GM12878 (cell line): ENCODE measurements at regions not wholly inside any gene's neighbourhood (a gene's known extent, or its start where the extent isn't known, plus 50 kb on each side); places are given as distances from the start of the nearest gene placed in this dataset.

Experiments used
- ATAC-seq: fragments of 200-7000 bp; cut with Tn5 transposase; 3 replicates; pipeline ENCODE4 v1.9.1; 2020; ENCODE audit warnings: mild to moderate bottlenecking, moderate library complexity
- BruUV-seq: library from RNA; stranded (reverse); fragments of 400-500 nt; replicated peaks from 2 replicates; lab custom pipeline; 2021; lab: Mats Ljungman, UMichigan
- CTCF ChIA-PET: fragments of 300-600 bp; sonication (Branson Sonifier 250); formaldehyde crosslinking; extraction: SDS; loops from one replicate; lab custom pipeline; 2021; ENCODE audit warnings: inconsistent platforms; lab: Yijun Ruan, JAX
- POLR2A ChIA-PET: fragments of 350-600 bp; formaldehyde crosslinking; extraction: SDS; loops from one replicate; lab custom pipeline; 2021; ENCODE audit warnings: inconsistent platforms; lab: Charles Lee
- RAD21 ChIA-PET: fragments of 300-600 bp; sonication (Branson Sonifier 250); formaldehyde crosslinking; loops from one replicate; lab custom pipeline; 2023; ENCODE audit warnings: antibody characterized with exemption; ENCODE audit not compliant: unreplicated experiment; lab: Charles Lee
- SMC1A ChIA-PET: fragments of 300-600 bp; sonication (Branson Sonifier 250); formaldehyde crosslinking; loops from one replicate; lab custom pipeline; 2023; ENCODE audit not compliant: unreplicated experiment, uncharacterized antibody; lab: Charles Lee
- DNase-seq: peaks from one replicate; pipeline ENCODE4 v3.0.0-alpha.2; 2011; ENCODE audit warnings: low read depth, low spot score
- FAIRE-seq: peaks from 3 replicates; lab custom pipeline; 2011; peaks lifted over from hg19 to GRCh38; lab: Jason Lieb, UNC
- H2AFZ ChIP-seq: 2 replicates; pipeline ENCODE4 v1.6.0; 2011; ENCODE audit warnings: low read depth, low read length, control low read depth; ENCODE audit not compliant: control insufficient read depth
- H3K27ac ChIP-seq: 2 replicates; pipeline ENCODE4 v1.5.1; 2011; ENCODE audit warnings: control low read depth; ENCODE audit not compliant: control insufficient read depth, insufficient read depth
- H3K27me3 ChIP-seq, 2 experiments: replicated peaks in 1 of 2; 2 replicates each; pipeline versions ENCODE4 v1.6.0 to v1.6.1; 2011; ENCODE audit warnings: low read length in 1 of 2; ENCODE audit not compliant: control insufficient read depth in 2 of 2, insufficient read depth in 2 of 2
- H3K36me3 ChIP-seq, 2 experiments: 2 replicates each; pipeline ENCODE4 v1.5.1; 2011; ENCODE audit warnings: low read length in 1 of 2; ENCODE audit not compliant: control insufficient read depth in 2 of 2, insufficient read depth in 2 of 2
- H3K4me1 ChIP-seq: 2 replicates; pipeline ENCODE4 v1.6.1; 2011; ENCODE audit warnings: mild to moderate bottlenecking, low read length, moderate library complexity, mixed read lengths; ENCODE audit not compliant: control insufficient read depth, insufficient read depth
- H3K4me2 ChIP-seq: 2 replicates; pipeline ENCODE4 v1.6.0; 2011; ENCODE audit warnings: control low read depth; ENCODE audit not compliant: control insufficient read depth, insufficient read depth
- H3K4me3 ChIP-seq: fragments of 200-600 bp; sonication (generic); 2 replicates; pipeline ENCODE4 v1.5.1; 2016
- H3K79me2 ChIP-seq: 2 replicates; pipeline ENCODE4 v1.6.0; 2011; ENCODE audit warnings: low read length; ENCODE audit not compliant: control insufficient read depth, insufficient read depth
- H3K9ac ChIP-seq: 2 replicates; pipeline ENCODE4 v1.8.0; 2011; ENCODE audit warnings: low read length, control low read depth, mixed read lengths; ENCODE audit not compliant: control insufficient read depth, insufficient read depth
- H3K9me3 ChIP-seq: replicated peaks from 3 replicates; pipeline ENCODE4 v1.5.1; 2011; ENCODE audit warnings: mild to moderate bottlenecking, low read length; ENCODE audit not compliant: control insufficient read depth, insufficient read depth
- H4K20me1 ChIP-seq: 2 replicates; pipeline ENCODE4 v1.6.0; 2011; ENCODE audit not compliant: control insufficient read depth, insufficient read depth
- CREB1 ChIP-seq: IDR thresholded peaks from 2 replicates; pipeline ENCODE4 v1.6.1; 2012; ENCODE audit warnings: low read depth, mild to moderate bottlenecking, inconsistent platforms
- EED ChIP-seq: sonication (generic); IDR thresholded peaks from 2 replicates; pipeline ENCODE4 v1.6.1; 2016; ENCODE audit warnings: antibody characterized with exemption, low read depth
- IKZF1 ChIP-seq: fragments of 450-650 bp; conservative IDR thresholded peaks from 2 replicates; pipeline ENCODE4 v1.6.1; 2017; ENCODE audit warnings: antibody characterized with exemption, mild to moderate bottlenecking
- IRF3 ChIP-seq: fragments of 450-650 bp; IDR thresholded peaks from 2 replicates; pipeline ENCODE4 v1.6.1; 2014; ENCODE audit warnings: mild to moderate bottlenecking
- IRF4 ChIP-seq: IDR thresholded peaks from 2 replicates; pipeline ENCODE4 v1.6.1; 2011; ENCODE audit warnings: low read depth, low read length
- KDM1A ChIP-seq: fragments of 200-600 bp; sonication (generic); IDR thresholded peaks from 2 replicates; pipeline ENCODE4 v1.6.1; 2016; ENCODE audit warnings: borderline replicate concordance
- NFYA ChIP-seq: IDR thresholded peaks from 2 replicates; pipeline ENCODE4 v1.6.1; 2011; ENCODE audit warnings: low read depth, mild to moderate bottlenecking, low read length, improper control_type of control experiment, borderline replicate concordance
- NFYB ChIP-seq: IDR thresholded peaks from 2 replicates; pipeline ENCODE4 v1.6.1; 2011; ENCODE audit warnings: low read depth, mild to moderate bottlenecking, low read length, improper control_type of control experiment, moderate library complexity; ENCODE audit not compliant: insufficient read depth
- NR2C2 ChIP-seq: IDR thresholded peaks from 2 replicates; pipeline ENCODE4 v1.6.1; 2011; ENCODE audit warnings: borderline replicate concordance, low read depth; ENCODE audit not compliant: control insufficient read depth, insufficient read length
- PML ChIP-seq: IDR thresholded peaks from 2 replicates; pipeline ENCODE4 v1.6.1; 2012; ENCODE audit warnings: low read length, inconsistent platforms
- RBBP5 ChIP-seq: fragments of 200-600 bp; sonication (generic); conservative IDR thresholded peaks from 2 replicates; pipeline ENCODE4 v1.6.1; 2016
- REST ChIP-seq: IDR thresholded peaks from 2 replicates; pipeline ENCODE4 v1.6.1; 2012; ENCODE audit warnings: mild to moderate bottlenecking, low read depth, low read length
- RUNX3 ChIP-seq: IDR thresholded peaks from 2 replicates; pipeline ENCODE4 v1.6.1; 2012; ENCODE audit warnings: low read length, inconsistent platforms
- SUPT20H ChIP-seq: IDR thresholded peaks from 2 replicates; pipeline ENCODE4 v1.6.1; 2011; ENCODE audit warnings: low read depth, mild to moderate bottlenecking, low read length, moderate library complexity, borderline replicate concordance; ENCODE audit not compliant: control insufficient read depth
- SUZ12 ChIP-seq: fragments of 200-600 bp; sonication (generic); IDR thresholded peaks from one replicate; pipeline ENCODE4 v1.6.1; 2018; ENCODE audit warnings: antibody characterized with exemption, mild to moderate bottlenecking; ENCODE audit not compliant: unreplicated experiment
- ZZZ3 ChIP-seq: IDR thresholded peaks from 2 replicates; pipeline ENCODE4 v1.6.1; 2011; ENCODE audit warnings: low read depth; ENCODE audit not compliant: control insufficient read depth, insufficient read length
- WGBS: methylation state at CpG from one replicate; pipeline ENCODE4 v1.1.6; 2016; ENCODE audit warnings: low lambda C conversion rate; ENCODE audit not compliant: insufficient replicate concordance, insufficient coverage; ENCODE audit errors: missing lambda C conversion rate; 5-methylcytosine and 5-hydroxymethylcytosine counted together
- in situ Hi-C: fragments of 300-500 bp; cut with MboI; formaldehyde crosslinking; loops from 9 replicates; pipeline ENCODE4 v1.14.3; 2018; ENCODE audit warnings: mixed read lengths
- intact Hi-C: fragments of 100-400 bp; cut with micrococcal nuclease; formaldehyde crosslinking; loops from one replicate; pipeline ENCODE4 v1.14.2; 2022; ENCODE audit not compliant: unreplicated experiment
- TF ChIP-seq, protein P1 (sequence below): IDR thresholded peaks from 2 replicates; pipeline ENCODE4 v1.6.1; 2011; ENCODE audit warnings: low read depth, mild to moderate bottlenecking, low read length, moderate library complexity, borderline replicate concordance; ENCODE audit errors: extremely low read depth
- TF ChIP-seq, protein P2 (sequence below): fragments of 450-650 bp; formaldehyde crosslinking; IDR thresholded peaks from 2 replicates; pipeline ENCODE4 v1.4.0; 2022; ENCODE audit warnings: mild to moderate bottlenecking, moderate library complexity

GRCh38 chr20:40109136-40109535 lies 579.9 kb downstream of the MAFB start:
- intact Hi-C loops (no loop called here), in situ Hi-C loops (no loop called here)
- H2AFZ ChIP-seq, result no peak overlapping the region
- no peaks in the 10 kb centered on the region for H4K20me1 ChIP-seq
- H3K9ac ChIP-seq, result no peak overlapping the region
- ChIA-PET RAD21 (no interaction called here), CTCF (no interaction called here), POLR2A (no interaction called here), SMC1A (no interaction called here)
- DNase-seq (no peak), ATAC-seq (no peak), FAIRE-seq (no peak)
- no peak overlapping the region for H3K4me3 ChIP-seq
- H3K9me3 ChIP-seq, result no peaks in the 10 kb centered on the region
- 0% methylated on average over 5 of the region's 5 CpGs for WGBS
- BruUV-seq, result no TSS peak
- TF ChIP-seq KDM1A (no peak), NFYA (no peak), ZZZ3 (no peak), EED (no peak), RUNX3 (no peak), NFYB (no peak), NR2C2 (no peak), IRF3 (no peak), IKZF1 (no peak), IRF4 (no peak), SUPT20H (no peak), CREB1 (no peak), PML (no peak), SUZ12 (no peak), RBBP5 (no peak), REST (no peak)
- TF ChIP-seq, protein P1, sequence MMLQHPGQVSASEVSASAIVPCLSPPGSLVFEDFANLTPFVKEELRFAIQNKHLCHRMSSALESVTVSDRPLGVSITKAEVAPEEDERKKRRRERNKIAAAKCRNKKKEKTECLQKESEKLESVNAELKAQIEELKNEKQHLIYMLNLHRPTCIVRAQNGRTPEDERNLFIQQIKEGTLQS, result no peak
- TF ChIP-seq, protein P2, sequence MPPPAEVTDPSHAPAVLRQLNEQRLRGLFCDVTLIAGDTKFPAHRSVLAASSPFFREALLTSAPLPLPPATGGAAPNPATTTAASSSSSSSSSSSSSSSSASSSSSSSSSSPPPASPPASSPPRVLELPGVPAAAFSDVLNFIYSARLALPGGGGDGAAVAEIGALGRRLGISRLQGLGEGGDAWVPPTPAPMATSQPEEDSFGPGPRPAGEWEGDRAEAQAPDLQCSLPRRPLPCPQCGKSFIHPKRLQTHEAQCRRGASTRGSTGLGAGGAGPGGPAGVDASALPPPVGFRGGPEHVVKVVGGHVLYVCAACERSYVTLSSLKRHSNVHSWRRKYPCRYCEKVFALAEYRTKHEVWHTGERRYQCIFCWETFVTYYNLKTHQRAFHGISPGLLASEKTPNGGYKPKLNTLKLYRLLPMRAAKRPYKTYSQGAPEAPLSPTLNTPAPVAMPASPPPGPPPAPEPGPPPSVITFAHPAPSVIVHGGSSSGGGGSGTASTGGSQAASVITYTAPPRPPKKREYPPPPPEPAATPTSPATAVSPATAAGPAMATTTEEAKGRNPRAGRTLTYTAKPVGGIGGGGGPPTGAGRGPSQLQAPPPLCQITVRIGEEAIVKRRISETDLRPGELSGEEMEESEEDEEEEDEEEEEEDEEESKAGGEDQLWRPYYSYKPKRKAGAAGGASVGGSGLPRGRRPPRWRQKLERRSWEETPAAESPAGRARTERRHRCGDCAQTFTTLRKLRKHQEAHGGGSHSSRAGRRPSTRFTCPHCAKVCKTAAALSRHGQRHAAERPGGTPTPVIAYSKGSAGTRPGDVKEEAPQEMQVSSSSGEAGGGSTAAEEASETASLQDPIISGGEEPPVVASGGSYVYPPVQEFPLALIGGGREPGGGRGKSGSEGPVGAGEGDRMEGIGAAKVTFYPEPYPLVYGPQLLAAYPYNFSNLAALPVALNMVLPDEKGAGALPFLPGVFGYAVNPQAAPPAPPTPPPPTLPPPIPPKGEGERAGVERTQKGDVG (CRISPR knock-in tag), result no peak
- H3K4me2 ChIP-seq, result no peak overlapping the region
- H3K27ac ChIP-seq, result no peak overlapping the region
- no peaks in the 10 kb centered on the region for H3K79me2 ChIP-seq
- no peaks in the 10 kb centered on the region for H3K27me3 ChIP-seq
- no peaks in the 10 kb centered on the region for H3K4me1 ChIP-seq
- no peaks in the 10 kb centered on the region for H3K36me3 ChIP-seq
